NCI-H1436 (cell line): ENCODE measurements at regions not wholly inside any gene's neighbourhood (a gene's known extent, or its start where the extent isn't known, plus 50 kb on each side); places are given as distances from the start of the nearest gene placed in this dataset.

Experiments
- DNase-seq: peaks from one replicate; lab custom pipeline; 2025; lab: John Stamatoyannopoulos, UW

- no peak for DNase-seq
Observed at GRCh38 chr4:124469981-124470380, 242.6 kb downstream of the ANKRD50 start.

DNA sequence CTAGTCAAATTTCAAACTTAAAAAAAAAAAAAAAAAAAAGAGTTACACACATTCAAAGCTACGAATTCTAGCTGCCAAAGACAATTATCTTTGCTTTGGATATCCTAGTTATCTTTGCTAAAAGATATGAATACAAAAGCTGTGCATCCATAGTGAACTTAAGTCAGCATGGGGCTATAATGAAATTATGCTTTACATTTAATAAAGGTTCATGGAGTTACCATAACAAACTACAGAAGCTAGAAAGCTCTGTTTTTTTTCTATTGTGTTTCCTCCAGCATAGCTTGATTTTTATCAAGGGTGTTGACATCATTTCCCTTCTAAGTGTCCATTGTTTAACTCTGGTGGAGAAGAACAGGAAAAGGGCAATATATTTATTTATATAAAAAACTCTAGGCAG is 234.1 kb downstream of the ANKRD50 start:
- DNase-seq = no peak

DNA sequence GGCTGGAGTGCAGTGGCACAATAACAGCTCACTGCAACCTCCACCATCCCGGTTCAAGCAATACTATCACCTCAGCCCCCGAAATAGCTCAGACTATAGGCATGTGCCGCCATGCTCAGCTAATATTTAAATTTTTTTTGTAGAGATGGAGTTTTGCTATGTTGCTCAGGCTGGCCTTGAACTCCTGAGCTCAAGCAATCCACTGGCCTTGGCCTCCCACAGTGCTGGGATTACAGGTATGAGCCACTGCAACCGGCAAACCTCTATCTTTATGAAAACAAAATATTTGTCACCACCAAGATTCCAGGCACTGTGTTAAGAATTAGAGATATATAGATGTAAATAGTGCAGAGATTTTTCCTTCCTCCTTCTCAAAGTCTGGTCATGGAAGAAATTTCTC is 232.5 kb downstream of the ANKRD50 start:
- no peak for DNase-seq

DNA sequence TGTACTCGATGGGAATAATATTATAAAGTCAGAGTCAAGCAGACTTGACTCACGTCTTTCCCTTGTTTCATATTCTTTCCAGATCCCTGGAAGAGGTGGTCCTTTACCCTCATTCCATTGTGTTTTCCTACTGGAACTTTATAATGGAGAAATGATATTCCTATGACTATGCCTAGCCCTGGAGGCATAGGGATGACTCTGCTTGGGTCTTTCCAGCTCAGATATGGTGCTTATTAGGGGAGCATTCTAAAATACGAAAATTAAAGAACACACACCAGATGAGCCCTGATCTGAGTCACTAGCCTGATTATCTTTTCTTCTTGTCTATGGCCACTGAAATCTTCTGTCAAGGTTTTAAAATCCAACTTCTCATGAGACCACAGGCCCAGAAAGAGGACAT is 231.4 kb downstream of the ANKRD50 start:
- no peak for DNase-seq

GRCh38 chr4:124483048-124483906 is 229.3 kb downstream of the ANKRD50 start:
- no peak for DNase-seq

DNA sequence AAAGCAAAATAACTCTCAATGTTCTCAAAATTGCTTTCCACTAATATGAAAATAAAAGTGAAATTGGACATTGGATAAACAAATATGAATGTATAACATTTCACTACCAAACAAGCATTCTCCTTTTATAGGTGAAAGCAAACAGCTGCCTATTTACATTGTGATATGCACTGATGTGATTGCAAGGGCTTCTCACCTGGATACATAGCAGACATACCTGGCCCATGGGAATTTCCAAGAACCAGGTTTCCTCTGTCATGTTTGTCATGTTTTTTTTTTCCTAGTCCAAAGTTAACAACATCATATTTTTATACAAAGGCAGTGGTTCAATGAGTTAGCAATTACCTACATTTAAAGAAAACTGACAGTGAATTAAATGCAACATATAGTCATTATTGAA is 228.5 kb downstream of the ANKRD50 start:
- no peak for DNase-seq

- no peak for DNase-seq
Observed at GRCh38 chr4:124484940-124485339, 227.6 kb downstream of the ANKRD50 start.

- no peak for DNase-seq
Observed at GRCh38 chr4:124486423-124486822, 226.1 kb downstream of the ANKRD50 start.

DNA sequence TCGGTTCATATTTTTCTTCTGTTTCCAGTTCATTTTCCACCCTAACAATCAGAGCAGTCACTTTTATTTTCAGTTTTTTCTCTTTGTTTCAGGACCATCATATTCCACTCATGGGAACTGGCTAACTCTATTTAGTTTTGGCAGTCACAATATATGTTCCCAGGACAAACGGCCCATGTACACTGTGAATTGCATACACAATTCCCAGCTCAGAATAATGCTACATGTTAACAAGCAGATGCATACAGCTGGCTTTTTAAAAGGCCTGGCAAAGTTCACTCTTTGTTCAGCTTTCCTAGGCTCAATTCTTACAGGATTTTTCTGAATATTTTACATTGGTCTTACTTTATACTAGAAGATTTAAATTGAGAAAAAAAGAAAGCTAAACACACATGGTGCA is 224.9 kb downstream of the ANKRD50 start:
- no peak for DNase-seq

GRCh38 chr4:124491361-124492145 is 221.0 kb downstream of the ANKRD50 start:
- DNase-seq = no peak

GRCh38 chr4:124499261-124499660 is 213.3 kb downstream of the ANKRD50 start:
- no peak for DNase-seq

DNA sequence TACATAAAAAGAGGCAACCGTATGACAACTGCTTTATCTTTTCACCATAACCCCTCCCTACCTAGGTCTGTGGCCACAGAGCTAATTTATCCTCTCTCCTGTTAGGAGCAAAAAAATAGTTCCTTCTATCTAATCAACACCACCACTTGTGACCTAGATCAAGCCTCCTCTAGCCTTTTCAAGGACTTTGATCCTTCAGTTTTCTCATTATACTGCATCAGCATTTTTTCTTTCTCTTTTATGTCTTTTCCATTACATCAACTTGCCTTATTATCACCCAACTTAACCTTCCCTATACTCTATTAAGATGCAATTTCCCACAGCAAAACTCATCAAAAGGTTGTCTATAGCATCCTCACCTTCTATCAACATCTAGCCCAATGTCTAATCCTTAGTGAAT is 211.0 kb downstream of the ANKRD50 start:
- no peak for DNase-seq

- DNase-seq = no peak
Observed at GRCh38 chr4:124504431-124504830, 208.1 kb downstream of the ANKRD50 start.

- DNase-seq = no peak
Observed at GRCh38 chr4:124505211-124505610, 207.3 kb downstream of the ANKRD50 start.

DNA sequence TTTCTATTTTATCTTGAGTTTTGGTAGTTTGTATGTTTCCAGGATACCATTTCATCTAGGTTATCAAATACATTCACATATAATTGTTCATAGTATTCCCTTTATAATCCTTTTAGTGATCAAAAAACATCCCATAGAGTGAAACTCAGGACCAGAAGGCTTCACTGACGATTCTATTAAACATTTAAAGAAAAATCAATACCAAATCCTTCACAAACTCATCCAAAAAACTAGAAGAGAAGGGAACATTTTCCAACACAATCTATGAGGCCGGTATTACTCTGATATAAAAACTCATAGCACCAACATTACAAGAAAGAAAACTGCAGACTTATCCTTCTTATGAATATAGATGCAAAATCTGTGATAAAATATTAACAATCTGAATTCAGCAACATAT is 203.4 kb downstream of the ANKRD50 start:
- DNase-seq = no peak

- DNase-seq = no peak
Observed at GRCh38 chr4:124514588-124514987, 197.9 kb downstream of the ANKRD50 start.

- DNase-seq = no peak
Observed at GRCh38 chr4:124515591-124515990, 196.9 kb downstream of the ANKRD50 start.

DNA sequence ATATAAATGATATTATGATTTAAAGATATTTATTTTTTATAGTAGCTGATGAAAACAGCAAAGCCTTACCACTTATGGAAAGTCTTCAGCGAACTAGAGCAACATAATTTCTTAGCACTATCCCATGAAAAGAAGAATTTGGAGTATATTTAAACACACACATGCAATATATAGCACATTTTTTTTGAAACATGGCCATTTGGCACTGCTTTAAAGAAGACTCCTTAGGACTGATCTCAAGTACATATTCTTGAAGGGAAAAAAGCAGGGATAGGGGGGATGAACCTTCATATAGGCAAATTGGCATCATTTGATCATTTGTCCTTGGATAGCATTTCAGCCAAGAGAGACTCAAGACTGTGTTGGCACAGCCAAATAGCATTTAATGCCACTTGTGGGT is 193.3 kb downstream of the ANKRD50 start:
- no peak for DNase-seq

DNA sequence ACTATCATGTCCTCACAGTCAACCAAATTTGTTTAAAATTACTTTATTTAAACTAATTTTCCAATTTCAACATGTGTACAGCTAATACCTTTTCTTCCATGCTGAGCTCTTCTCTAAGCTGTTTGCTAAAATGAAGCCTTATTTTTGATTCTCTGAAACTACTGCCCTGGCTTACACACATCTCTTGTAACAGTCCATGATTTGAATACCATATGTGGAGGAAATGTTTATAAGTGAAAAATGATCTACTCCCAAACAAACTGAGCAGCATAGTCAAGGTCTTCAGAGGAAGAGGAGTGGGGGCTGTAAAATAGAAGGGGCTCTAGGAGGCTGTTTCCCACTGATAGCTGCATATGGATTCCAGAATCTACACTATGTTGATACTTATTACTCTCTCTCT is 188.7 kb downstream of the ANKRD50 start:
- DNase-seq = no peak

- no peak for DNase-seq
Observed at GRCh38 chr4:124525524-124525923, 187.0 kb downstream of the ANKRD50 start.

GRCh38 chr4:124526331-124526730 is 186.2 kb downstream of the ANKRD50 start:
- DNase-seq = no peak

GRCh38 chr4:124526769-124527168 is 185.8 kb downstream of the ANKRD50 start:
- no peak for DNase-seq

DNA sequence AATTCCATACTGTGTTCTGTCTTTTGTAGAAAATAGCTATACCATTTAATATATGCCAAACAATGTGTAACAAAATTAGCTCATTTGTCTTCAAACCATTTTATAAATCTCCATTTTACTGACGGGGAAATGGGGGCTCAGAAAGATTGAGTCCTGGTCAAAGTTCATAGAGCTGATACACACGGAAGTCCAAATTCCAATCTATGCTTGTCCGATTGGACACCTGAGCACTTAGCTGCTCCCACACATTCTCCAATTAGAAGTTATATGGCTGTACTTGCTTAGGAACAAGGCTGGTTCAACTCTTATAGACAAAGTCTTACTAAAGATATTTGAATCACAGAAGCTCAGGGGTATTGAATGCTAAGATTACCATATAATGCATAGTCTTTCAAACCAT is 185.2 kb downstream of the ANKRD50 start:
- DNase-seq = no peak
